ENCODE measurements at regions not wholly inside any gene's neighbourhood (a gene's known extent, or its start where the extent isn't known, plus 50 kb on each side); places are given as distances from the start of the nearest gene placed in this dataset.

- DNase-seq (ENCODE audit: low read depth), result no peak
- H3K4me3 ChIP-seq (ENCODE audit: control insufficient read depth, low read depth, low read length), result no peak overlapping the region
- no peak for TF ChIP-seq CTCF (IDR thresholded peaks at IDR 0.05; ENCODE audit: control insufficient read depth, insufficient read depth, low read depth, low read length, missing control alignments)
These were observed 259.4 kb upstream of the DACH1 start for GRCh38 chr13:72126424-72126823.

GRCh38 chr13:72125561-72125960 is 258.6 kb upstream of the DACH1 start:
- no peak overlapping the region for H3K4me3 ChIP-seq (ENCODE audit: control insufficient read depth, low read depth, low read length)
- no peak for DNase-seq (ENCODE audit: low read depth)
- no peak for TF ChIP-seq CTCF (IDR thresholded peaks at IDR 0.05; ENCODE audit: control insufficient read depth, insufficient read depth, low read depth, low read length, missing control alignments)

DNA sequence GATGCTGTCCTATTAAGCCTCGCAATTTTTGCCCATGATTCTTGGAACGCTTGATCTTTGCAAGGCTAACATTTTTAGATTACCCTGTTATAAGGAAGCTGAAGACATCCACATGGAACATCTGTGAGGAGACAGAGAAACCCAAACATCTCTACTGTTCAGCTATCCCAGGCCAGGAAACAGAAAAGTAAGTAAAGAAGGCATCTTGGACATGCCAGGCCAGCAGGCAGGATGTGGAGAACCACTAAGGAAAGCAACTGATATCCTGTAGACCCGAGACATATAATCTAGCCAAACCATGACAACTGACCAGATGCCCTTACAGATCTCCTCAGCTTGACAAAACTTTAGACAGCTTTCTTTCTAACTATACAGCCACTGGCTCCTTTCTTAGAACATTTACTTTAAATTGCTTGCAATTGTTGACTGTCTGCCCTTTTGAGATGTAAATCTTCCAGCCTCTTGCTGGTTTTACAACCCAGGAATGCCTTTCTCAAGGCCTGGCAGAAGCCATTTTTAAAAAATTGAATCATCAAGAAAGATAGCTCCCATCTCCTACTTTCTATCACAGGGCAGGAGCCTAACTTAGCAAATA is 255.8 kb upstream of the DACH1 start:
- no peak for DNase-seq (ENCODE audit: low read depth)
- TF ChIP-seq CTCF (IDR thresholded peaks at IDR 0.05; ENCODE audit: control insufficient read depth, insufficient read depth, low read depth, low read length, missing control alignments), result no peak
- no peak overlapping the region for H3K4me3 ChIP-seq (ENCODE audit: control insufficient read depth, low read depth, low read length)

DNA sequence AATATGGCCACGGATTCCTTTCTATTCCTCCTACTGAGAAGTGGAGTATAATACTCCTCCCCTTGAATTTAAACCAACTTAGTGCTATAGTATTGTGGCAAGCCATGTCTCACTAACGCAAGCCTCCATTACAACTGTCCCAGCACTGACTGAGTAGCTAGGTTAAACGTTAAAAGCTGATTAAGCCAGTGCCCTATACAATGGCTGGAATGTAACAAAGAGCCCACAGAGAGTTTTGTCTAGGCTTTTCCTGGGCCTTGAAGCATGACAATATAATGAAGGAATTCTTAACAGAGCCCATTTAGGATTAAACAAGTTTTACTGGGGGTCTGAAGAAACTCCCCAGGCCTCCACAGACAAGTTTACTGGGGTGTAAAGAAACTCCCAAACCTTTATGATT is 254.5 kb upstream of the DACH1 start:
- DNase-seq (ENCODE audit: low read depth), result no peak
- TF ChIP-seq CTCF (IDR thresholded peaks at IDR 0.05; ENCODE audit: control insufficient read depth, insufficient read depth, low read depth, low read length, missing control alignments), result no peak
- no peak overlapping the region for H3K4me3 ChIP-seq (ENCODE audit: control insufficient read depth, low read depth, low read length)

DNA sequence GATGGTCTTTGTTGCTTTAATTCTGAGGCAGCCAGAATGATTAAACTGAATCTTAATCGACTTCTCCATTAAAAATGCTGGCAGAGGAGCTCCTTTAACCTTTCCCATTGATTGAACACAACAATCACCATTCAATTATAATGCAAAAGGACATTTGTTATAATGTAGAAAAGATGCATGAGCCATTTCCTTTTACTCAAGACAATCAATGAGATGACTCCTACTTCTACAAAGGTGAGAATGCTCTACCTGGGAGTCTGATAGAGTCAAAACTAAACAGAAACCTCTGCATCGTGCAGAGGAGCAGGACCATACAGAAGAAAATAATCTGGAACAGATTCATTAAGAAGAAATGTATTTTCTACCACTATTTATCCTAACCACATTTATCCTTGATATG is 253.6 kb upstream of the DACH1 start:
- no peak for DNase-seq (ENCODE audit: low read depth)
- TF ChIP-seq CTCF (IDR thresholded peaks at IDR 0.05; ENCODE audit: control insufficient read depth, insufficient read depth, low read depth, low read length, missing control alignments), result no peak
- H3K4me3 ChIP-seq (ENCODE audit: control insufficient read depth, low read depth, low read length), result no peak overlapping the region

DNA sequence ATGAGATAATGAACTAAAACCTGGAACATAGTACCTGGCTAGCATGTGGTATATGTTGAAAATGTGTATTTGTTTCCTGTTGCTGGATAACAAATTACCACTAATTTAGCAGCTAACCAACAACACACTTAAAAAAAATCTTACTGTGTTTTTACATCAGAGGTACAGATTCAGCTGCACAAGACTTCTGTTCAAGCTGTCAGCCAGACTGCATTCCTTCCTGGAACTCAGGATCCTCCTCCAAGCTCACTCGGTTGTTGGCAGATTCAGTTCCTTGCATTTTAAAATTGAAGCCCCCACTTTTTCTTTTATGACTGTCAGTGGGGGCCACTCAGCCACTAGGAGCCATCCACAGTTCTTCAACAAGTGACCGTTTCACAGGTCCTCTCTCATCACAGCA is 246.9 kb upstream of the DACH1 start:
- H3K4me3 ChIP-seq (ENCODE audit: control insufficient read depth, low read depth, low read length), result no peak overlapping the region
- TF ChIP-seq CTCF (IDR thresholded peaks at IDR 0.05; ENCODE audit: control insufficient read depth, insufficient read depth, low read depth, low read length, missing control alignments), result no peak
- no peak for DNase-seq (ENCODE audit: low read depth)

DNA sequence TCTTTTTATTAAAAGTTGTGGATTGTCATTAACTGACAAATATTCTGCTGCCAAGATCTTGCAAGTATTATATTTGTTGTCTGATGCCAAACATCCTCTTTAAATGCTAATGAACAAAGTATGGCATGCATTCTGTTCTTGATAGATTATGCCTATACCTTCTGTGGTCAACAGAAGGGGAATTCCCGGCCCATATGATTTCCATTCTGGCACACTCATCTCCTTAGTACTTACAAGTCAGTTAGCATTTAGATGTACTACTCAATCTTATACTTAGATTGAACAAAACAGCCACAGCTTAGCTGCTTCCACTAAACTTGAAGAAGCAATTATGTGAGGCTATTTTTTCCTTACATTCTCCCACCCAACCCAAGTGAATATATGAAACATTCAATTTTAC is 246.1 kb upstream of the DACH1 start:
- no peak for TF ChIP-seq CTCF (IDR thresholded peaks at IDR 0.05; ENCODE audit: control insufficient read depth, insufficient read depth, low read depth, low read length, missing control alignments)
- no peak for DNase-seq (ENCODE audit: low read depth)
- H3K4me3 ChIP-seq (ENCODE audit: control insufficient read depth, low read depth, low read length), result no peak overlapping the region

Data from AG09309 (cell line).